ENCODE measurements at regions not wholly inside any gene's neighbourhood (a gene's known extent, or its start where the extent isn't known, plus 50 kb on each side); places are given as distances from the start of the nearest gene placed in this dataset.

DNA sequence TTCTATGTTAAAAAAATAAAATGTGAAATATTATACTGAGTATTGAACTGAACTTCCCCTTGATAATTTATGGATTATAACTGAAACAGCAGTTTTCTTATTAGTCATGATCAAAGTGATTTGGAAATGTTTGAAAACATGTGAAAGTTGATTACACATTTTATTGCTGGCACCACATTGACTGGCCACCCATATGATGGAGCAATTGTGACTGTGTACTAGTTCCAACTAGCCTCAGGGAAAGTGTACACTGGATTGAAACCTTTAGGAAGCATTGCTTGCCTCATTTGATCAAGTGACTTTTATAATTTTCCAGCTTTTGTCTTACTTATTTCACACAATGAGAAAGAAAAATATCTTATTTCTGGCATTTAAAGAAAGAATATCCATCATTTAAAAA is 128.0 kb upstream of the ADGRL2 start:
- Mint-ChIP-seq H3K27me3 (no peaks in the 10 kb centered on the region), H3K9me3 (ENCODE audit: low read depth) (no peaks in the 10 kb centered on the region), H3K4me1 (ENCODE audit: low read depth) (no peaks in the 10 kb centered on the region), H3K27ac (no peak overlapping the region), H3K36me3 (ENCODE audit: insufficient read depth) (no peaks in the 10 kb centered on the region), H3K4me3 (ENCODE audit: low read depth) (no peak overlapping the region)
- TF ChIP-seq, protein P1, sequence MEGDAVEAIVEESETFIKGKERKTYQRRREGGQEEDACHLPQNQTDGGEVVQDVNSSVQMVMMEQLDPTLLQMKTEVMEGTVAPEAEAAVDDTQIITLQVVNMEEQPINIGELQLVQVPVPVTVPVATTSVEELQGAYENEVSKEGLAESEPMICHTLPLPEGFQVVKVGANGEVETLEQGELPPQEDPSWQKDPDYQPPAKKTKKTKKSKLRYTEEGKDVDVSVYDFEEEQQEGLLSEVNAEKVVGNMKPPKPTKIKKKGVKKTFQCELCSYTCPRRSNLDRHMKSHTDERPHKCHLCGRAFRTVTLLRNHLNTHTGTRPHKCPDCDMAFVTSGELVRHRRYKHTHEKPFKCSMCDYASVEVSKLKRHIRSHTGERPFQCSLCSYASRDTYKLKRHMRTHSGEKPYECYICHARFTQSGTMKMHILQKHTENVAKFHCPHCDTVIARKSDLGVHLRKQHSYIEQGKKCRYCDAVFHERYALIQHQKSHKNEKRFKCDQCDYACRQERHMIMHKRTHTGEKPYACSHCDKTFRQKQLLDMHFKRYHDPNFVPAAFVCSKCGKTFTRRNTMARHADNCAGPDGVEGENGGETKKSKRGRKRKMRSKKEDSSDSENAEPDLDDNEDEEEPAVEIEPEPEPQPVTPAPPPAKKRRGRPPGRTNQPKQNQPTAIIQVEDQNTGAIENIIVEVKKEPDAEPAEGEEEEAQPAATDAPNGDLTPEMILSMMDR (IDR thresholded peaks at IDR 0.05; ENCODE audit: unreplicated experiment): no peak
- no peak for DNase-seq (ENCODE audit: low spot score, unreplicated experiment)

DNA sequence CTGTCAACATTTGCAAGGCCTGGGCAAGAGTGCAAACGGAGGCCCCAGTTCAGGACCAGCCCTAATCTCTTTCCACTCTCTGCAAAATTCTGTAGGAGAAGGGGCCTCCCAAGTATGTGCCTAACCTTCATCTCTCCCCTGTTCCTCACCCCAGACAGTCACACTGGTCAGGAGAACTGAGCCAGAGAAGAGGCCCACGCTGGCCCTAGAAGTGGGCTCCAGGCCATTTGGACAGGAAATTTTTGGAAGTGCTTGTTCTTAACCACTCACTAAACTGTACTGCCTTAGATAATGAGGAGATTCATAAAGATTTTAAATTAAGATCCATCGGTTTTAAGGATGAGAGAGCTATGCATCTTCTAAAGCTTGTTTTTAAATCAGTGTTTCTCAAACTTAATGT is 129.7 kb upstream of the ADGRL2 start:
- no peaks in the 10 kb centered on the region for H3K9me3 Mint-ChIP-seq (ENCODE audit: low read depth)
- no peak for DNase-seq (ENCODE audit: low spot score, unreplicated experiment)
- no peak overlapping the region for H3K4me3 Mint-ChIP-seq (ENCODE audit: low read depth)
- TF ChIP-seq, protein P1 (IDR thresholded peaks at IDR 0.05; ENCODE audit: unreplicated experiment): no peak
- H3K4me1 Mint-ChIP-seq (ENCODE audit: low read depth): peaks cover 3% of the 10 kb centered on the region
- no peaks in the 10 kb centered on the region for H3K36me3 Mint-ChIP-seq (ENCODE audit: insufficient read depth)
- no peaks in the 10 kb centered on the region for H3K27me3 Mint-ChIP-seq
- H3K27ac Mint-ChIP-seq: no peak overlapping the region

DNA sequence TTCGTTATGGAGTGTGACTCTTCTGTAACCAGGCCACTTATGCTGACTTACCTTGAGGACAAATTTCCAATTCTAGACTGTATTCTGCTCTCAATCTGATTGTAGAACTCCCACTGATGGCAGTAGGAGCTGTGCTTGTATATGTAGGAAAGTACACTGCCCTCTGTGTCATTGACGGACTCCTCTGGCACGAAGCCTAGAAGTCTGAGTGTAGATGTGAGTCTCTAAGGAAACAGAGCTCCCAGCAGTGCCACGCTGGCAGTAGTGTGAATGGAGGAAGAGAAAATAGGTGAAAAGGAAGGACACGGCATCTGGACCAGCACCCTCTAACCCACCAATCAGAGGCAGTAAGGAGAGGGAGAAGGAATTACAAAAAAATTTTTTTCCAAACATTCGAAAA is 130.4 kb upstream of the ADGRL2 start:
- Mint-ChIP-seq H3K27me3 (no peaks in the 10 kb centered on the region), H3K27ac (no peak overlapping the region), H3K4me1 (ENCODE audit: low read depth) (peaks cover 5% of the 10 kb centered on the region), H3K9me3 (ENCODE audit: low read depth) (no peaks in the 10 kb centered on the region), H3K4me3 (ENCODE audit: low read depth) (no peak overlapping the region), H3K36me3 (ENCODE audit: insufficient read depth) (no peaks in the 10 kb centered on the region)
- TF ChIP-seq, protein P1 (IDR thresholded peaks at IDR 0.05; ENCODE audit: unreplicated experiment): no peak
- DNase-seq (ENCODE audit: low spot score, unreplicated experiment): no peak

DNA sequence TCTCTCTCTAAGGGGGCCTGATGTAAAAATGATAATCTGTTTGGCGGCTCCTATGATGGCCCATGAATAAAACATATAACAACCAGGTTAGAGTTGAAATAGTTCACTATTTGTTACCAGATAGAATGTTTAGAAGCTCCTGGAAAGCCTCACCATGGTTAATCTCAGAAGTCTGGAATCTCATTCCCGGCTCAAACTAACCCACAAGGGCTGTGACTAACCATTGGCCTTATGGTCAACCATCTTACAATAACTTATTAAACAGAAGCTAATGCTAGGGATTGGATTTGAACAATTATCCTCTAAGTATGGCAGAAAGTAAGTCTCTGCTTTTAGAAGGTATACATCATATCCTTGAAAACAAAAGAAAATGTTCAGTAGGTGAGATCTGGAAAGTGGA is 134.1 kb upstream of the ADGRL2 start:
- TF ChIP-seq, protein P1 (IDR thresholded peaks at IDR 0.05; ENCODE audit: unreplicated experiment): no peak
- Mint-ChIP-seq H3K9me3 (ENCODE audit: low read depth) (no peaks in the 10 kb centered on the region), H3K27me3 (no peaks in the 10 kb centered on the region), H3K27ac (no peak overlapping the region), H3K4me3 (ENCODE audit: low read depth) (no peak overlapping the region), H3K4me1 (ENCODE audit: low read depth) (peaks cover 16% of the 10 kb centered on the region), H3K36me3 (ENCODE audit: insufficient read depth) (no peaks in the 10 kb centered on the region)
- DNase-seq (ENCODE audit: low spot score, unreplicated experiment): no peak

DNA sequence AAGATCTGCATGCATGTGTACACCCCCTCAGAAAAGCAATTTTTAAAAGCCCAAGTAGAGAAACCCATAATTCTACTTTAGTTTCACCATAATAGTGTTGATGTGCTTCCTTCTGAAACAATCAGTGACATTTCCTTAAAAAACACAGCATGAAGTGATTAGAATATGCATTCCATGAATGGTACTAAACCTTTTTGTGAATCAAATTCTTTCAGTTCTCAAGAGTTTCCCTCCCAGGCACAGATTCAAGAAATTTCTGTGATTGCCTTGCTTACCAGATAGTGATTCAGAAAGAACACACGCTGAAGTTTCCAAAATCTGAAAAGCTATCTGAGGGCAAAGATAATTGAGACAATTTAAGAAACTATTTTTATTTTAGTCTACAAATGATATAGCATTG is 136.4 kb upstream of the ADGRL2 start:
- H3K27me3 Mint-ChIP-seq: no peaks in the 10 kb centered on the region
- DNase-seq (ENCODE audit: low spot score, unreplicated experiment): no peak
- no peak overlapping the region for H3K27ac Mint-ChIP-seq
- H3K9me3 Mint-ChIP-seq (ENCODE audit: low read depth): no peaks in the 10 kb centered on the region
- no peak overlapping the region for H3K4me3 Mint-ChIP-seq (ENCODE audit: low read depth)
- peaks cover 28% of the 10 kb centered on the region for H3K4me1 Mint-ChIP-seq (ENCODE audit: low read depth)
- H3K36me3 Mint-ChIP-seq (ENCODE audit: insufficient read depth): no peaks in the 10 kb centered on the region
- TF ChIP-seq, protein P1 (IDR thresholded peaks at IDR 0.05; ENCODE audit: unreplicated experiment): no peak
